ENCODE measurements at regions not wholly inside any gene's neighbourhood (a gene's known extent, or its start where the extent isn't known, plus 50 kb on each side); places are given as distances from the start of the nearest gene placed in this dataset.
"Not testable (repeated sequence)": the region's sequence is repeated elsewhere in the genome, so short reads cannot be mapped to it uniquely, and the experiment has no call there.

DNA sequence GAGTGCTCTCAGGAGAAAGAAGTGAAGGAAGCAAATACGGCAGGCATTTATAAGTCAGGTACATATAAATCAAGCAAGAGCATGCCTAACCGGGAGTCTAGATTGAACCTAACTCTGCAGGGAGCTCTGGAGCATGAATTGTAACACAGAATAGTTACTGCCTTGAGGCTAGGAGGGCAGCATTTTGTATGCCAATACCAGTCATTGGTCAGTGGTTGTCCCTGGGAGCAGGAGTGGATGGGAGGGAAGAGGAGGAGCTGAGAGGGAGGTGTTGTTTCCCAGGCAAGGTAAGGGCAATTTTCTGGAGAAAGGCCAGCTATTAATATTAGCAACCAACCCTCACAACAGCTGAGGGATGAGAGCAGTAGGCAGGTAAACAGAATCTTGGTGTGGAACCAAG lies 224.7 kb upstream of the DCAF8L1 start:
- no peak for DNase-seq (ENCODE audit: low read depth in 2 of 3, low spot score in 2 of 3)

DNA sequence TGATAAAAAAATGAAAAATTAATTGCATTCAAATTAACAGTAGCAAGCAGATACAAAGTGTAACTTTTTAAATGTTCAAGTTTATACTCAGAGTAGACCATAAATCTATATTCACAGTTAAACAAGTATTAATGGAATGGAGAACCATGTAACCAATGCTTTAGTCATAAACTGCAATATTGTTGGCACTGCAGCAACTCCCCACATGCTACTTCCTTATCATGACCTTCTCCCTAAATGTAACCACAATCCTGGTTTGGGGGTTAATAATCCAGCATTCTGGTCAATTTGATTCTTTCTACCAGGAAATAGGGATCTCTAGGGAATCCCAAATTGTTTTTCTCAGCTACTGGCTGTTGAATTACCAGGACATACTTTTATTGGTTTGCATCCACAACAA lies 223.9 kb upstream of the DCAF8L1 start:
- no peak for DNase-seq (ENCODE audit: low read depth in 2 of 3, low spot score in 2 of 3)

DNA sequence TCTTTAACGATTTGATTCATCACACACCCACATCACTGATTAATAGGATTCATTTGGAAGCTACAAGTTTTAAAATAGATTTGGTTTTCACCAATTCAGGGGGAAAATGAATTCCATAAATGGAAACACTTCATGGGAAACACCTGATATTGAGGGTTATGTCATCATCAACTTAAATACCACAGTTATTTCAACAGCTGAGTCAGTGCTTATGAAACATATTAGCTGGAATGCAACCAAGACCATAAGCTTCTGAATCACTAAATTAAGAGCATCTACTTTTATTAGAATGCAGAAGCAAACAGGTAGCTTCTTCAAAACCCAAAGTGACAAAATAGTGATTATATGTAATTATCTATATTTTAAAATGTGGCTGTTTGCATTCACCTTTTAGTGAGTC lies 207.8 kb upstream of the DCAF8L1 start:
- no peak for DNase-seq (ENCODE audit: low read depth in 2 of 3, low spot score in 2 of 3)

DNA sequence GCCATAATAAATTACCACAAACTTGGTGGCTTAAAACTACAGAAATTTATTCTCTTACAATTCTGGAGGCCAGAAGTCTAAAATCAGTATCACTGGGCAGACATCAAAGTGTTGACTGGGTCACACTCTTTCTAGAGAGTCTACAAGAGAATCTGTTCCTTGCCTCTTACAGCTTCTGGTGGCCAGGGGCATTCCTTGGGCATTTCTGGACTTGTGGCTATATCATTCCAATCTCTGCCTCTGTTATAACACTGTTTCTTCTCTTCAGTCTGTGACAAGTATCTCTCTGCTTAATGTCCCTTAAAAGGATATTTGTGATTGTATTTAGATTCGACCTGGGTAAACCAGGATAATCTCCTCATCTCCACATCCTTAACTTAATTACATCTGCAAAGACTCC lies 207.3 kb upstream of the DCAF8L1 start:
- DNase-seq (ENCODE audit: low read depth in 2 of 3, low spot score in 2 of 3) = no peak

DNA sequence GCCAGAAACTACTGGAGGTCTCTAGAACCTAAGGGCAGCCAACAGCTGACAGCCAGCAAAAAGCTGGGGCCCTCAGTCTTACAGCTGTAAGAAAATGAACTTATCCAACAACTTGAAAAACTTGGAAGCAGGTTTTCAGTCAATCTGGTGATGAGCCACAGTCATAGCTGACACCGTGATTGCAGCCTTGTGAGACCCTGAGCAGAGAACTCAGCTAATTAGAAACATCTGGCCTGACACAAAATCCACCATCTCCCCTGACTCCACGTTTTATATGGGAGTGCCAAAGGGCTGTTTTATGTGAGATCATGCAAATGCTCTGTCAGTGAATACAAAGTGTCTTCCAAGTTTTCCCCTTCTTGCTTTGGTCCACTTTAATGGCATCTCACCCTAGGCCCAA lies 198.8 kb upstream of the DCAF8L1 start:
- DNase-seq (ENCODE audit: low read depth in 2 of 3, low spot score in 2 of 3) = no peak

DNA sequence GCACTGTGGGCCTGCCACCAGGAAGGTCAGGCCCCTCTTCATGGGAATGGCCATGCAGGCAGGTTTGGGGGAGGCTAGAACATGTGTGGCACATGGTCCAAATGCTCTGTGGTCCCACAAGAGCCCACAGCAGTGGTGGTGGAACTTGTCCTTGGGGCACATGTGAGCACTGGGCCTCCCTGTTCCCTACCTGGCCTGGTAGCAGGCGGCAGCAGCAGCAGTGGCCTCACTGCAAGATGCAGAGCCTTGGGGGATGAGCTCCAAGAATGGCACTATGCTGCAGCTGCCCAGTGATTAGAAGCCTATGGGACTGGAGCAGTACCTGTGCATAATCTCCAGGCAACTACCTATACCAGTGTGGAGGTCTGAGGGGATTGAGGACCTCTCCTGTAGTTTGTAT lies 197.0 kb upstream of the DCAF8L1 start:
- DNase-seq (ENCODE audit: low read depth in 2 of 3, low spot score in 2 of 3) = no peak

DNA sequence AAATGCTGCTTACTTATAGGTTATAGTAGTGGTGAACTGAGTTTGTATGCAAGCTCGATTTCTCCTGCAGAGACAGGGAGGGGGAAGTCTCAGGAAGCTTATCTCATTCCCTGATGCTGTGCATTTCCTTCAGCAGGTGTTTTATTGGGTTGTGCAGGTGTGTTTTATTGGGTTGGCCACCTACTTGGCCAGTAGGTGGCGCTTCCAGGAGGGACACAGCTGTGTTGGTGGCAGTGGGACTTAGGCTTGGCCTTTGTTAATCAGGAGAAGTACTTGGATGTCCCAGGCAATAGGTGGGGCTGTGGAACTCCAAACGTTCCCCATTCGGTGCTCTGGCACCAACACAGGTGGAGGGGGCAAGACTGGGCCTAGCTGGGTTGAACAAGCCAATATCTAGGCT lies 196.0 kb upstream of the DCAF8L1 start:
- DNase-seq (ENCODE audit: low read depth in 2 of 3, low spot score in 2 of 3) = no peak

DNA sequence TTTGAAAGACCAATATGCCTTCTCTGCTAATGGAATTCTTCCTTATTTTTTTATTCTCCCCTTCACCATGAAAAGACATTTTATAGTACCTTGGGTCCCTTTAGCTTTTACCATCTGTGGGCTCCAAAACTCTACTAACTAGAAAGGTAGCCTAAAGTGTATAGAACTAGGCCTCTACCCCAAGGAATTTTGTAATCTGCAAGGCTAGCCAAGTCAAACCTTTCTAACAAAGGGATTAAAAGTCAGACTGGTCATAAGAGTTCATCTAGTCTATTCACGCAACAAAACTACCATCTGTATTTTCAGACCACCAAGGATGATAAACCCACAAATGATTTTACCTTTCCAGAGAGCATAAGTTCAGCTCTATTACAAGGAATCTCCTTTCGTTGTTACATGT lies 189.5 kb upstream of the DCAF8L1 start:
- no peak for DNase-seq (ENCODE audit: low read depth in 2 of 3, low spot score in 2 of 3)

DNA sequence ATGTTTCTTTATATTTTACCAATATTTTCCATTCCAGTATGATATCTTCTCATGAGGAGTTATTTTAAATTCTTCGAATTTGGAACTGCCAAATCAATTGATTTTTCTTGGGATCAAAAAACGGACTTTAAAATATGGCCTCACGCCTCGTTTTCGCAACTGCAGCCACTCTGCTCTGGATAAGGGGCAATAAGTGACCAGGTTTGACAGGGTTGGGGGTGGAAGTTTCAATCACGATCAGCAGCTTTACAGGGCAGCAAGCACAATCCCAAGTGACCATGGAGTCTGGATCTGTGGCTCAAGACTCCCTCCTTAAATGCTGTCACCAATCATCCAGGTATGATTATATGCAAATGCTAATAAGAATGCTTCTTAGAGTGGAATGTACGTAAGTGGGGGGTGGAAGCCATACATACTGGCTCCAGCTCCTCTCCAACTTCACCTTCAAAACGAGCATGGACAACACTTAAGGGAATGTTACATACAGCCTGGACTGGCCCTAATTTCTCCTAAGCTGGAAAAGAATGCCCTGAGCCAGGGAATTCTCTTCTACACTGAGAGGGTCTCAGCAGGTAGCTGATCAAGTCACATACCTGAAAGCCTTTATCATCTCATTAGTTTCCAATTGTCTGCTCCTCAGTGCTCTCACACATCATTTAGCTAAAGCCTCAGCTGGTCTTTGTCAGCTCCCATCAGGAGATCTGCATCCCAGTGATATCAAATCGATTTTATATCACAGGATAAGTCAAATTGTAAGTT lies 176.9 kb upstream of the DCAF8L1 start:
- no peak for DNase-seq (ENCODE audit: low read depth in 2 of 3, low spot score in 2 of 3)

DNA sequence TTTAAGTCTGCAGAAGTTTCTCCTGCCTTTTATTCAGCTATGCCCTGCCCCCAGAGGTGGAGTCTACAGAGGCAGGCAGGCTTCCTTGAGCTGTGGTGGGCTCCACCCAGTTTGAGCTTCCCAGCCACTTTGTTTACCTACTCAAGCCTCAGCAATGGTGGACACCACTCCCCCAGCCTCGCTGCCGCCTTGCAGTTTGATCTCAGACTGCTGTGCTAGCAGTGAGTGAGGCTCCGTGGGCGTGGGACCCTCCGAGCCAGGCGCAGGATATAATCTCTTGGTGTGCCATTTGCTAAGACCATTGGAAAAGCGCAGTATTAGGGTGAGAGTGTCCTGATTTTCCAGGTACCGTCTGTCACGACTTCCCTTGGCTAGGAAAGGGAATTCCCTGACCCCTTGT lies 171.0 kb upstream of the DCAF8L1 start:
- not testable (repeated sequence) for DNase-seq (ENCODE audit: low read depth in 2 of 3, low spot score in 2 of 3)

DNA sequence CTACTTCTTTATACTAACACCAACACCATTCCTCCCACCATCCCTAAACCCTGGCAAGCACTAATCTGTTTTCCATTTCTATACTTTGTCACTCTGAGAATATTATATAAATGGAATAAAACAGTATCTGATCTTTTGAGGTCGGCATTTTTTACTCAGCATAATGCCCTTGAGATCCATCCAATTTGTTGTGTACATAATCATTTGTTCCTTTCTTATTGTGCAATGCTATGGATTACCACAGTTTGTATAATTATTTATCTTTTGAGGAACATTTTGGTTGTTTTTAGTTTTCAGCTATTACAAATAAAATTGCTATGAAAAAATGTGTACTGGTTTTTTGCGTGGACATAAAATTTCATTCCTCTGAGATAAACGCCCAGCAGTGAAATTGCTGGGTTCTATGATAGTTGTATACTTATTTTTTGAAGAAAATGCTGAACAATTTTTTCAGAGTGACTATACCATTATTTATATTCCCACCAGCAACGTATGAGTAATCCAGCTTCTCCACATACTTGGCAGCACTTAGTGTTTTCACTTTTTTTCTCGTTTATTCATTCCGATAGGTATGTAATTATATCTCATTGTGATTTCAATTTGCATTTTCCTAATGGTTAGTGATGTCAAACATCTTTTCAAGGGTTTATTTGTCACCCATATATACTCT lies 154.3 kb upstream of the DCAF8L1 start:
- no peak for DNase-seq (ENCODE audit: low read depth in 2 of 3, low spot score in 2 of 3)

DNA sequence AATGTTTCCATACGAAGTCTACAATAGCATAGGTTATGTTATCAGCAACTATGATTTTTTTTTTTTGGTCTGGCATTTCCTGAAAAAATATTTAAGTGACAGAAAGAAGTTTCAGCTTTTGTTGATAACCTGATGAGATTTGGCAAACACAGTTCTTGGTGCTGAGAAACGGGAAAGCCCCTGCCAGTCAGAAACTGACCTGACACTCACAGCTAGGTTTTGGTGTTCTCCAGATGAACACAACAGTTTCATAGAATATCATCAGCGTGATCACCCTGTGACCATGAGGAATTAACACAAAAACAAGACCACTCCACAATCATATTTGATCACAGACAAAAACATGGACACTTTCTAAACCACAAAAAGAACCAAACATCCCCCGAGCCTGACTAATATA lies 152.5 kb upstream of the DCAF8L1 start:
- DNase-seq (ENCODE audit: low read depth in 2 of 3, low spot score in 2 of 3) = no peak

DNA sequence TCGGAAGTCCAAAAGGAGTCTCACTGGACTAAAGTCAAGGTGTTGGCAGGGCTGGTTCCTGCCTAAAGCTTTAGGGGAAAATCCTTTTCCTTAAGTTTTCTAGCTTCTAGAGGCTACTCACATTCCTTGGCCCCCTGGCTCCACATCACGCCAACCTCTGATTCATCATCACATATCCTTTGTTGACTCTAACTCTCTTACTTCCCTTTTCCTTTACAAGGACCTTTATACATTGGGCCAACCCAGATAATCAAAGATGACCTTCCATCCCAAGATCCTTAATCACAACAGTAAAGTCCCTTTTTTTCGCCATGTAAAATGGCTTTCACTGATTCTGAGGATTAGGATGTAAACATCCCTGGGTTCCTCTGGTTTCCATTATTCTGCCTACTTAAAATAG lies 146.4 kb upstream of the DCAF8L1 start:
- no peak for DNase-seq (ENCODE audit: low read depth in 2 of 3, low spot score in 2 of 3)

DNA sequence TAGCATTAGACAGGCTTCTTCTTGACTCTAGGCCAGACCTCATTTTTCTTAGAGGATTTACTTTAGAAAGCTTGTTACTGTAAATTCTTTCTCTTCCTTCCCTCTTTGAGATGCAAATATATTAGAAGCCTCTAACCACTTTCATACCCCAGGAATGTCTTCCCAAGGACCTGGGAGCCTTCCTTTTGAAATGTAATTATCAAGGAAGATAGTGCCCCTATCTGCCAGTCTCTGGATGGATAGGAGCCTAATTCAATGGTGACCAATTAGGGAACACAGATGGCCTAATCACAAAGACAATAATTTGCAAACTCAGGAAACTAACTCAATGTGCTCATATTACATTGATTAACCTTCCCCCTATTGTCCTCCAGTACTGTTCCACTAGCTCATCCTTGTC lies 145.6 kb upstream of the DCAF8L1 start:
- DNase-seq (ENCODE audit: low read depth in 2 of 3, low spot score in 2 of 3) = no peak

DNA sequence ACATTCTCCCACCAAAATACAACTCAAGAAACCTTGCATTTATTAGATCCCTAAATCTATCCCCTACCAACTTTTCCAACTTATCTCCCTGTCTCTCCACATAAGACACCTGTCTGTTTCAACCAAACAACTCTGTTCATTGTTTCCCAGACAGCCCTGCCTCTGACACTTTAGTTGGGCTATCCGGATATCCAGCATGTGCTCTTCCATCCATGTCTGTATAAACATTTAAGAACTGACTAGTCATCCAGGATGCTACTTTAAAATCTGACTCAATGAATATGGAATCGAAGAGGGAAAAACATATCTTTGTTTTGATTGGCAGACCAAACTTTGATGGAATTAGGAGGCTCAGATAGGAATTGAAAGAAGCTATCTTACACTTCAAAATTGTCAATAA lies 143.2 kb upstream of the DCAF8L1 start:
- DNase-seq (ENCODE audit: low read depth in 2 of 3, low spot score in 2 of 3) = no peak

DNA sequence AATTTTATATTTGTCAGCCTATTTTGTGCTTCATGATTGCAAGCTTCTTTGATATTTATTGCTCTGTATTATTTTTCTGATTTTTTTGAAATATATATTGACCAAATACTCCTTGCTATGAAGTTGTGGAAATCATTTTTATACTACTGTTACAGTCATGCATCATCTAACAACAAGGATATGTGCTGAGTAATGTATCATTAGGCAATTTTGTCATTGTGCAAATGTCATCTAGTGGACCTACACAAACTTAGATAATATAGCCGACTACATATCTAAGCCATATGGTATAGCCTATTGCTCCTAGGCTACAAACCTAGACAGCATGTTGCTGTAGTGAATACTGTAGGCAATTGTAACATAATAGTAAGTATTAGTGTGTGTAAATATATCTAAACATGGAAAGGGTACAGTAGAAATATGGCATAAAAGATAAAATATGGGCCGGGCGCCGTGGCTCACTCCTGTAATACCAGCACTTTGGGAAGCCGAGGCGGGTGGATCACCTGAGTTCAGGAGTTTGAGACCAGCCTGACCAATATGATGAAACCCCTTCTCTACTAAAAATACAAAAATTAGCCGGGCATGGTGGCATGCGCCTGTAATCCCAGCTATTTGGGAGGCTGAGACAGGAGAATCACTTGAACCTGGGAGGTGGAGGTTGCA lies 139.5 kb upstream of the DCAF8L1 start:
- DNase-seq (ENCODE audit: low read depth in 2 of 3, low spot score in 2 of 3) = not testable (repeated sequence)

DNA sequence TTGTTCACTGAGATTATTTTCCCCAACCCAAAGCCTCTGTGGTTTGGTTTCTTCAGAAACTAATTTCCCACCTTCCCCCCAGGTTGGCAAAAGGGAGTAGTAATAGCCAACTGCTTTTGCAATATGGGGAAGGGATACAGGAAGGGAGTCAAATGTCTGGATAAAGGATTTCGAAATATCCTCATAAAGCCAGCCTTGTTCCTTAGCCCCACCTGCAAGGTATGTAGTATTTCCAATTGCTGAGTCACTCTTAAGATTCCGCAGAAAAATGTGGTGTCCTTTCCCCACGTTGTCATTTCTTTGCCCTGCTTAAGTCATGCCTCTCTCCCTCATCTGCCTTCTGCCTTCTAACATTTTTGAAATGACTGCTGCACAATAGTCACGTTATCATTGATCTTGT lies 138.8 kb upstream of the DCAF8L1 start:
- DNase-seq (ENCODE audit: low read depth in 2 of 3, low spot score in 2 of 3) = no peak

DNA sequence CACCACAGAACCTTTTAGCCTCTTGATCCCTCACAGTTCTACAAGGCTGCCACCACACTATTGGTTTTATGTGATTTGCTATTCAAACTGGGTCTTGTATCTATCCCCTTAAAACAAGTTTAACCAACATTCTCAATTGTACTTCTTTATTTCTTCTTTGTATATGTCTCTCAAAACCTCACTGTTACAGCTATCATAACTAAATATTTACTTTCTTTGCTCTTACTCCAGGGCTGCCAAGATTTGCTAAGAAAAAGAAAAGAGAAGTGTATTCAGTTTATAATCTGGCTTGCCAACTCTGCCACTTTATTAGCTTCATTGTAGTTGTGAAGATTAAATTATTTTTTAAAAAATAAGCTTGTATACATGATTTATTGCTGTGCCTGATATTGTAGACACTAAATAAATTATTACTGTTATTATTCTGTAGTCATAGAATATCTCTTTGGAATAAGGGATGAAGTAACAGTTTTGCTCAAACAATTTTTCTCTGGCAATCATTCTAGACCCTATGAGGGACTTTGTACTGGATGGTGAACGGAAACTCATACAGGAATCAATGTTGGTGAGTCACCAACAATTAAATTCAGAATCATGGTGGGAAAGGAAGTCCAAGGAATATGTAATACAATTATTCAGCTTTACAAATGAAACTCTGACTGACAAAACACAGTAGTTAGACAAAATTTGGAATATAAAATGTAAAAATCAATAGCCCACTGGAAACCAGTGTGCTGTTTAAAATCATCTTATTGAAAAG lies 127.1 kb upstream of the DCAF8L1 start:
- DNase-seq (ENCODE audit: low read depth in 2 of 3, low spot score in 2 of 3) = no peak

DNA sequence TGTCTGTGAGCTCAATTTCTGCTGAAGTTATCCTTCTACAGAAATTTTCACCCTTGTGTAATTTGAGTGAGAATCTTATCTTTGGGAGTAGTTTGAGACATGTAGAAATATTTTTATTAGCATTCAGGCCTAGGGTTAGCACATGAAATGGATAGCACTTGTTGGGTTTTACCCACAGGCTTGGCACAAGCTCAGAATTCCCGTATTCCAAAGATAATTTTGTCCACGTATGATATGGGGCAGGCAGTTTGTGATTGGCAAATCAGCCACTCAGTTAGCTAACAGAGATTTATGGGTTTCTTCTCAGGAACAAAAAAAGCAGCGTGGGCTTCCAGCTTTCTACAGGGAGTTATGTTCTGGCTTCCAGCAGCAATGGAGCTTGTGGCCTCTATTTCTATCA lies 117.9 kb upstream of the DCAF8L1 start:
- no peak for DNase-seq (ENCODE audit: low read depth in 2 of 3, low spot score in 2 of 3)

DNA sequence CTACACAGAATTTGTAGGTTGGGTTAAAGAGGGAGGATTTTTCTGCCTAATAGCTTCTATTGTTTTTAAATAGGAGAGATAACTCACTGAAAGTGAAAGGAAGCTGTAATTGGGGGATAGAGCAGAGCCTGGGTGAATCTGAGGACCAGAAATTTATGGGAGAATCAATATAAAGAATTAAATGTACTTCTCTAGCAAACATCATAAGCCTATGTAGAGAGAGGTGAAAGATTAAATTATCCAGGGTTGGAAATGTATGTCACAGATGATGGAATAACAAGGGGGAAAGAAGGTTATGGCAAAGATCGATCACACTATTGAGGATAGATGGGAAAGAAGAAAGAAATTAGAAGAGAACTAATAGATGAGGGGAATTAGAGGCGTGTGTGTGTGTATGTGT lies 104.4 kb upstream of the DCAF8L1 start:
- no peak for DNase-seq (ENCODE audit: low read depth in 2 of 3, low spot score in 2 of 3)

DNA sequence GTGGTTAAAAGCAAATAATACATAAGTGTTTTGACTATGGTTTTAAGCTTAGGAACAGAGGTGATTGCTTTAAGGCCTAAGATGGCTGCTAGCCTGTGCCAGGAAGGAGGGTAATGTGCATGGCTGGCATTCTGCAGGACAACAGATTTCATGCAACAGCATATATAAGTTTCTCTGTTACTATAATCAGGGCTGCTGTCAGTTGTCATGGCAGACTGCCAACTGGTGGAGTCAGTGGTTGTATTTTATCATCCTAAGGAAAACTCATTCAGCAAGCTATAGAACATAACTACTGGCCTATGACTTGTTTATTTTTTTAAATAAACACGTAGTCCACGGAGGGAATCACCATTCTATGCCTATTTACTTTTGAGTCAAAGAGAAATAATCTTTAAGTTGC lies 77.7 kb upstream of the DCAF8L1 start:
- DNase-seq (ENCODE audit: low read depth in 2 of 3, low spot score in 2 of 3) = no peak
